Small intestine (tissue), 7 donors: ENCODE measurements at regions not wholly inside any gene's neighbourhood (a gene's known extent, or its start where the extent isn't known, plus 50 kb on each side); places are given as distances from the start of the nearest gene placed in this dataset.

Experiments used
- DNase-seq, 2 donors: peaks; one replicate each; pipeline versions ENCODE4 v3.0.0 to v3.0.0-alpha.2; 2013
- FAIRE-seq: peaks from 2 replicates; lab custom pipeline; 2012; peaks lifted over from hg19 to GRCh38; lab: Jason Lieb, UNC
- H3K27ac ChIP-seq, 3 donors: one replicate each; pipeline ENCODE4 v1.5.1; 2013; ENCODE audit warnings: low read length in 2 of 3, mild to moderate bottlenecking in 2 of 3, control low read depth in 1 of 3, inconsistent platforms in 1 of 3, low read depth in 1 of 3, moderate library complexity in 1 of 3
- H3K27me3 ChIP-seq, 3 donors: one replicate each; pipeline ENCODE4 v1.6.1; 2013; ENCODE audit warnings: low read length in 3 of 3, inconsistent platforms in 1 of 3; ENCODE audit not compliant: control insufficient read depth in 3 of 3, insufficient read depth in 3 of 3
- H3K36me3 ChIP-seq, 3 donors: one replicate each; pipeline ENCODE4 v1.6.1; 2013; ENCODE audit warnings: low read length in 3 of 3, inconsistent platforms in 1 of 3, low read depth in 1 of 3, mild to moderate bottlenecking in 1 of 3, moderate library complexity in 1 of 3; ENCODE audit not compliant: control insufficient read depth in 3 of 3, insufficient read depth in 2 of 3
- H3K4me1 ChIP-seq, 3 donors: one replicate each; pipeline ENCODE4 v1.6.1; 2013; ENCODE audit warnings: low read length in 2 of 3, inconsistent platforms in 1 of 3, low read depth in 1 of 3, mild to moderate bottlenecking in 1 of 3, moderate library complexity in 1 of 3; ENCODE audit not compliant: control insufficient read depth in 3 of 3, insufficient read depth in 2 of 3
- H3K4me3 ChIP-seq, 3 donors: one replicate each; pipeline ENCODE4 v1.5.1; 2013; ENCODE audit warnings: low read length in 3 of 3, control low read depth in 1 of 3, inconsistent platforms in 1 of 3, low read depth in 1 of 3, mild to moderate bottlenecking in 1 of 3, moderate library complexity in 1 of 3
- H3K9me3 ChIP-seq, 2 donors: one replicate each; pipeline ENCODE4 v1.6.1; 2013; ENCODE audit warnings: low read depth in 1 of 2, low read length in 1 of 2; ENCODE audit not compliant: control insufficient read depth in 2 of 2, insufficient read depth in 1 of 2
- WGBS, 3 donors: extraction: QIAGEN DNeasy Blood & Tissue Kit; methylation state at CpG; one replicate each; pipeline ENCODE4 v1.1.7; 2013; 5-methylcytosine and 5-hydroxymethylcytosine counted together
- donor health status: healthy with polysubstance abuse.
- donor health status: control.
- donor health status: control.
- donor health status: Bipolar disorder and iron deficiency.
- donor health status: healthy.

DNA sequence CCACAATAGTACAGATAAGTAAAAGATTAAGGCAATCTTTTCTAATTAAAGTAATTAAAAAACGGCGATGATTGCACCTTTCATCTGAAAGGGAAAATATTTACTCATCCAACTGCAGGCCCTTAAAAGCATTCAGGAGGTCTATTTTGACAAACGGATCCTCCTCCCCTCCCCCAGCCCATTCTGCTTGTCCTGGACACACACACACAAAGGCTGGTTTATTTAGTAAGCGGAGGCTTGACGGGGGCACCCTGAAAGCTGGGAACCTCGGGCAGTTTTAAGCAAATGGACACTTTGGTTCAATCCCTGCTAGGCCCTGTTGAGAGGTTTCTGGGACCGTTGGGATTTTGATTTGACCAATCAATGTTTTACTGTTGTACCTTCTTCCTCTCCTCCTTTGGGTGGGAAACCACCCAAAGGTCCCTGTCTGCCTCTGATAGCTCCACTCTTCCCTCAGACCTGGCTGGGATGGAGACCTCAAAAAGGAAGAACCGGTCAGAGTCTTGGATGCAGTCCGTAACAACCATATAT is 135.8 kb upstream of the HAAO start:
- peak overlapping the region in 2 of 3 donors; percentile 71 to 95 for H3K27ac ChIP-seq
- WGBS, 3 donors: 9 to 30% (median 22%) methylated on average over 9 of the region's 9 CpGs
- no peak overlapping the region for H3K4me3 ChIP-seq
- FAIRE-seq (no peak), DNase-seq (no peak)
- no peaks in the 10 kb centered on the region for H3K27me3 ChIP-seq
- no peaks in the 10 kb centered on the region for H3K36me3 ChIP-seq
- H3K4me1 ChIP-seq: peaks cover 20 to 80% (median 31%) of the 10 kb centered on the region in 3 donors
- no peaks in the 10 kb centered on the region for H3K9me3 ChIP-seq

DNA sequence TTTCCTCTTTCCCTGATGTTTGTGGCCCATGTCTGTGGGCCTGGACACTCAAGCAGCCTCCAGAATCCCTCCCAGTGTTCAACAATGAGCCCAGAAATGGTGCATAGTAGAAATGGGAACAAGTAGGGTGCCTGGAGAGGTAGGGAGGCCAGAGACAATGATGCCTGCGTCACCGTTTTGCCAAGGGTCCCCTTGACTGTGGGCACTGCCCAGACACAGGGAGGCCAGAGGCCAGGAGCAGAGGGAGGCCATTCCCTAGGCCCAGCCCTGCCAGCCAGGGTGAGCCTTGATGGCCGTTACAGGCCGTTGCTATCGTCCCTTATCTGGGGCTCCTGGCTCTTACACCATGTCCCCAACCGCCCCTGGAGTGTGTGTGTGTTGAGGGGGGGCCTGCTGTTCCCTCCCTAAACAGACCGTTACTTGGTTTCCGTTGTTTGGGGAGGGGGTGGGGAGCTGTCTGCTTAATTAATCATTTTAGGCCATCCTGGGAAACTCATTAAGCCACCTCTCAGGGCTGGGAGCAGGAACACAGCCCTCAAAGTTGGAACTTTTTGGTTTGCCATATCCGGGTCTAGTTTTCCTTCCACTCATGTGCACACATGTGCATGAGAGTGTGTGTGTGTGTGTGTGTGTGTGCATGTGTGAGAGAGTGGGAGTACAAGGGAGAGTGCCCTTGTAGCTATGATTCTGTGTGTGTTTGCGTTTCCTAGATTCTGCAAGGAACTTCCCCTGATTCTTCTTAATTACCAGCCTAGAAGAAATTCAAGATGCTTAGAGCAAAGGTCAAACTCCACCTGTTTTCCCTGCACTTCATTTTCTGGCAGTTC is 135.2 kb upstream of the HAAO start:
- Histone ChIP-seq H3K27me3 (no peaks in the 10 kb centered on the region), H3K36me3 (no peaks in the 10 kb centered on the region), H3K4me1 (peaks cover 20 to 87% (median 31%) of the 10 kb centered on the region in 3 donors), H3K4me3 (no peak overlapping the region), H3K9me3 (no peaks in the 10 kb centered on the region), H3K27ac (peak overlapping the region; percentile 28 to 95 (median 71))
- no peak for FAIRE-seq
- DNase-seq: peak; percentile 82 to 85
- 10 to 26% (median 18%) methylated on average over 10 of the region's 10 CpGs for WGBS, 3 donors

DNA sequence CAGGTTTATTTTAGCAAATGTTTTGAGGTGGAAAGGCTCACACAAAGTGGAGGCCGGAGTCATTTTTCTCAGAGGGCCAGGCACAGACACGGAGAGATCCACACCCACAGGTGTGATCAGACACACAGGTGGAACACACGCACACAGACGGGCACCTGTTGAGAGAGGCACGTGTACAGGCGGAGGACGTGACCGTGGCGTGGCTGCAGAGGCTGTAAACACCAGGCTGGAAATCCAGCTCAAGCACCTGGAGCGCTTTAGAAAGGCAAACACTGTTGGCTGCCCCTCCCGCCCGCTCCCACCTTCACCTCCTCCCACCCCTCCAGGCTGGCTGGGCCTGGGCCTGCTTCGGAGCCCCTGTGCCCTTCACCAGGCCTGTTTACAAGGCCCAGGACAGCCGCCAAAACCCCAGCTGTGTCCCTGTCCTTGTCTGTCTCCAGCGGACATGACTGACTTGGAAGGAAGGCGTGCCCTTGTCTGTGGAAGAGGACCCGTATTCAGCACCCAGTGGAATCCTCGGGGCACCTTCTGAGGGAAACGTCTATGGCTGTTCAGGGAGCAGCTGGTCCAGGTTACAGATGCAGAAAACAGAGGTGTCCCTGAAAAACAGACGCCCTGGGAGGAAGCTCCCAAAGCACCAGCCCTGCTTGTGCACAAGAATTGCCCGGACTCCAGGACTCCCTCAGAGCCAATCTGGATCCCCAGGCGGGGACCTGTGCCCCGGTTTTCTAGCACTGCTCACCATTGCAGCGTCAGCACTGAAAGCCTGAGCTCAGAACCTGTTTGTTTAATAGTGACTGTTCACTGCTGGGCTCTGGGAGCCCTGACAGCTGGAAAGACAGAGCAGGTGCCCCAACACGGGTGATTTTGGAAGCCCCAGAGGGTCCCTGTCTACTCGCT is 134.3 kb upstream of the HAAO start:
- H3K9me3 ChIP-seq: no peaks in the 10 kb centered on the region
- no peak overlapping the region for H3K4me3 ChIP-seq
- no peaks in the 10 kb centered on the region for H3K27me3 ChIP-seq
- no peaks in the 10 kb centered on the region for H3K36me3 ChIP-seq
- no peak for FAIRE-seq
- H3K27ac ChIP-seq: peak overlapping the region; percentile 71 to 95 (median 81)
- DNase-seq: peak; percentile 66
- WGBS, 3 donors: 9 to 47% (median 30%) methylated on average over 25 to 26 of the region's 26 CpGs
- peaks cover 20 to 87% (median 31%) of the 10 kb centered on the region in 3 donors for H3K4me1 ChIP-seq

DNA sequence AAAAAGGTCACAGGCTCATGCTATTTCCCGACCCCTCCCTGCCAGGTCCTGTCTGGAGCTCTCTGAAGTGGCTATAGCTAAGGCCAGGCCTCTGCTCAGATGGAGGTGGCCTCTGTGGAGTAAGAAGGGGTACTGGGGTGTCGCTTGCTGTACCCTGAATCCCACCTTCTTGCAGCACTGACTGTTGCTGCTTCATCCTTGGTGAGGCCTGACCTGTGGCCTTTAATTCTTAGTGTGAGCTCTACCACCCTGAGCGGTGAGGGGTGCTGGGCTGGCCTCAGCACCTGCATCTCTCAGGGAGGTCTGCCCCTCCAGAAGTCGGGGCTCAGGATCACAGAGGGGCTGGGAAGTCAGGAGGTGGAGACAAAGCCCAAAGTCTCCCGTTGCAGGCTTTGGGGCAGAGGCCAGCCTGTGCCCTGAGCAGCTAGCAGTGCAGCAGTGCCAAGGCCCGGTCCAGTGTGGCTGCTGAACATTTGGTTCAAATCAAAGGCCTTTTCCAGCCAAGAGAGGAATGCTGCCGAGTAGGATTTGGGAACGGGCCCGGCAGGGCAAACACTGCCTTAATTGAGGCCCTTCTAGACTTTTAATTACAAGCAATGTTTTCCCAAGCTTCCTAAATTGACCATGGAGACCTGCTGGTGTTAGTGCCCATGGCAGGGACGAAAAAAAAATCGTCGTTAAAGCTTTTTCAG is 133.5 kb upstream of the HAAO start:
- 17 to 36% (median 28%) methylated on average over 12 of the region's 12 CpGs for WGBS, 3 donors
- no peaks in the 10 kb centered on the region for H3K9me3 ChIP-seq
- H3K4me1 ChIP-seq: peaks cover 20 to 81% (median 31%) of the 10 kb centered on the region in 3 donors
- H3K36me3 ChIP-seq: no peaks in the 10 kb centered on the region
- H3K4me3 ChIP-seq: no peak overlapping the region
- FAIRE-seq (no peak), DNase-seq (peak in 1 of 2 donors; percentile 43)
- H3K27me3 ChIP-seq: no peaks in the 10 kb centered on the region
- peak overlapping the region; percentile 71 to 95 (median 81) for H3K27ac ChIP-seq

- no peaks in the 10 kb centered on the region for H3K36me3 ChIP-seq
- no peaks in the 10 kb centered on the region for H3K9me3 ChIP-seq
- peaks cover 20 to 71% (median 26%) of the 10 kb centered on the region in 3 donors for H3K4me1 ChIP-seq
- H3K27me3 ChIP-seq: no peaks in the 10 kb centered on the region
- FAIRE-seq (no peak), DNase-seq (no peak)
- H3K4me3 ChIP-seq: no peak overlapping the region
- H3K27ac ChIP-seq: peak overlapping the region; percentile 56 to 95 (median 71)
- WGBS, 3 donors: 25 to 51% (median 34%) methylated on average over 12 of the region's 12 CpGs
Observed at GRCh38 chr2:42924418-42924886, 132.1 kb upstream of the HAAO start.

DNA sequence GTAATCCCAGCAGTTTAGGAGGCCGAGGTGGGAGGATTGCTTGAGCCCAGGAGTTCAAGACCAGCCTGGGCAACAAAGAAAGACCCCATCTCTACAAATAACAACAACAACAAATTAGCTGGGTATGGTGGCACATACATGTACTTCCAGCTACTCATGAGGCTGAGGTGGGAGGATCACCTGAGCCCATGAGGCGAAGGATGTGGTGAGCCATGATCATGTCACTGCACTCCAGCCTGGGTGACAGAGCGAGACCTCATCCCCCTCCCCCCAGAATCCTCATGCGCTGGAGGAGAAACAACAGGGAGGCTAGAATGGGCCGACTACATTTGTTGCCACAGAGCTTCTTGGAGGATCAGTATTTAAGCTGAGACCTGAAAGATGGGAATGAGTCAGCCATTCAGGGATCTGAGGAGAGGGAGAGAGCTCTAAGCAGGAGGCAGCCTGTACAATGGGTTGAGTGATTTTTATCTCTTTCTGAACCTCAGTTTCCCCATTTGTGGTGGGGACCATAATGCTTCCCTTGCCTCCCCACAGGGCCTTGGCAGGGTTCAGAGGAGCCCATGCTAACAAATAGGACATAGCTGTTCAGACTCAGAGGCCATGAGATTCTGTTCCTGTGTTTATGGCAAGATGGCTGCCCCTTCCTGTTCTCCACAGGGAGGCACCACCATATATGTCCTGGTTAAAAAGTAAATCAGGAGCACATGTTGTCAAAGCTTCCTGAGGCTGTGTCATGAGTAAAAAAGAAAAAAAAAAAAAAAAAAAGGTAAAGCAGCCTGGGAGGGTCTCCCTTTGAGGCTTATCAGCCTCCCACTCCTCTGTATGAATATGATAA is 131.4 kb upstream of the HAAO start:
- no peak for FAIRE-seq
- no peak overlapping the region for H3K4me3 ChIP-seq
- peaks cover 17 to 64% (median 20%) of the 10 kb centered on the region in 3 donors for H3K4me1 ChIP-seq
- H3K27ac ChIP-seq: peak overlapping the region; percentile 28 to 95 (median 71)
- H3K27me3 ChIP-seq: no peaks in the 10 kb centered on the region
- WGBS, 3 donors: 54 to 66% (median 58%) methylated on average over 5 of the region's 5 CpGs
- no peaks in the 10 kb centered on the region for H3K36me3 ChIP-seq
- no peaks in the 10 kb centered on the region for H3K9me3 ChIP-seq
- no peak for DNase-seq

DNA sequence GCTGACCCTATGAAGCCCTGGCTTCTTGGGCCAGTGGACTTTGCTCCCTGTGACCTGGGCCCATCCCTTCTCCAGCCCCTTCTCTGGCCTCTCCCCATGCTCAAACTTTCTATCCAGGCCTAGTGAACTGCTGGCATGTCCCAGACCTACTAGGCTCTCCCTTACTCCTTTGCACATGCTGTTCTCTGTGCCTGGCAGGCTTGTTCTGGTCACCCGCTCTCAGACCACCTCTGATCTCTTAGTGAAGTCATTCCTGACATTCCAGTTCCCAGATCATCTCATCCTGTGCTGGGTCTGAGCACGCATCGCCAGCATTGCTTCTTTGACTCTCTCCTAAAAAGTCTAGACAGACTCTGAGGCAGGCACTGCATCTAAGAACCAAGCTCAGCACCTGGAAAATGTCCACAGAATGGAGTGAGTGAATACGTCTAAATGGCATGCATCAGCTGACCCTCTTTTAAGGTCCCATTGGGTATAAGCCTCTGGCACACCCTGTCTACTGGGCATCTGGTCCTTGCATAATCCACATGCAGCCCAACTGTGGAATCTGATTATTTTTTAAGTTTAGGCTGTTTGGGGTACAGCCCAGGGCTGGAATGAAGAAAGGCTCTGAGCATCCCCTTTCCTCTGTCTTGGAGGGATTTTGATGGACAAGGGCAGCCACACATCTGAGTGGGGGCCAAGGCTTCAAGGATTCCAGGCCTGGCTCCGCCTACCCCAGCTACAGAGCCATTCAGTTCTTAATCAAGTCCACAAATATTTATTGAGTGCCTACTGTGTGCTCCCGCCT is 130.6 kb upstream of the HAAO start:
- Histone ChIP-seq H3K4me1 (peaks cover 16 to 56% (median 20%) of the 10 kb centered on the region in 3 donors), H3K27ac (peak overlapping the region in 2 of 3 donors; percentile 39 to 95), H3K9me3 (no peaks in the 10 kb centered on the region), H3K36me3 (no peaks in the 10 kb centered on the region), H3K27me3 (no peaks in the 10 kb centered on the region), H3K4me3 (no peak overlapping the region)
- DNase-seq (no peak), FAIRE-seq (no peak)
- WGBS, 3 donors: 75 to 88% (median 88%) methylated on average over 6 of the region's 6 CpGs
